RWPE2 (cell line): ENCODE measurements at regions not wholly inside any gene's neighbourhood (a gene's known extent, or its start where the extent isn't known, plus 50 kb on each side); places are given as distances from the start of the nearest gene placed in this dataset.

Experiments used
- ATAC-seq: fragments of 200-7000 bp; cut with Tn5 transposase; 3 replicates; pipeline ENCODE4 v1.9.1; 2021; ENCODE audit warnings: low read depth
- DNase-seq: peaks from one replicate; pipeline ENCODE4 v3.0.0-alpha.2; 2020; ENCODE audit warnings: low spot score
- H3K27ac ChIP-seq: fragments of 450-650 bp; 2 replicates; pipeline ENCODE4 v1.5.1; 2017; ENCODE audit warnings: mild to moderate bottlenecking; ENCODE audit not compliant: poor library complexity, severe bottlenecking
- H3K27me3 ChIP-seq: fragments of 250-450 bp; sonication (Bioruptor Pico); 2 replicates; pipeline ENCODE4 v1.5.1; 2021; ENCODE audit warnings: mild to moderate bottlenecking, moderate library complexity; ENCODE audit not compliant: insufficient read depth, poor library complexity, severe bottlenecking
- H3K36me3 ChIP-seq: fragments of 250-450 bp; sonication (Bioruptor Pico); 2 replicates; pipeline ENCODE4 v1.5.1; 2020; ENCODE audit warnings: low read depth, mild to moderate bottlenecking, moderate library complexity
- H3K4me1 ChIP-seq: fragments of 250-450 bp; sonication (Bioruptor Pico); 2 replicates; pipeline ENCODE4 v1.5.1; 2021; ENCODE audit warnings: mild to moderate bottlenecking, moderate library complexity; ENCODE audit not compliant: insufficient read depth, poor library complexity, severe bottlenecking
- H3K4me3 ChIP-seq: fragments of 250-450 bp; sonication (Bioruptor Pico); 2 replicates; pipeline ENCODE4 v1.5.1; 2021; ENCODE audit warnings: mild to moderate bottlenecking, moderate library complexity; ENCODE audit not compliant: severe bottlenecking
- H3K9me3 ChIP-seq: fragments of 250-450 bp; sonication (Bioruptor Pico); 2 replicates; pipeline ENCODE4 v1.5.1; 2021; ENCODE audit warnings: mild to moderate bottlenecking, moderate library complexity; ENCODE audit not compliant: severe bottlenecking
- CTCF ChIP-seq: fragments of 450-650 bp; IDR thresholded peaks from one replicate; pipeline ENCODE4 v1.5.1; 2017; ENCODE audit warnings: mild to moderate bottlenecking, moderate library complexity; ENCODE audit not compliant: poor library complexity, severe bottlenecking

- ATAC-seq (no peak), DNase-seq (no peak)
- H3K4me3 ChIP-seq: no peak overlapping the region
- no peaks in the 10 kb centered on the region for H3K9me3 ChIP-seq
- H3K36me3 ChIP-seq: no peaks in the 10 kb centered on the region
- no peaks in the 10 kb centered on the region for H3K4me1 ChIP-seq
- H3K27ac ChIP-seq: no peak overlapping the region
- TF ChIP-seq CTCF: no peak
- H3K27me3 ChIP-seq: no peaks in the 10 kb centered on the region
Measured at GRCh38 chr6:15985379-15985959, 143.4 kb upstream of the MYLIP start.

DNA sequence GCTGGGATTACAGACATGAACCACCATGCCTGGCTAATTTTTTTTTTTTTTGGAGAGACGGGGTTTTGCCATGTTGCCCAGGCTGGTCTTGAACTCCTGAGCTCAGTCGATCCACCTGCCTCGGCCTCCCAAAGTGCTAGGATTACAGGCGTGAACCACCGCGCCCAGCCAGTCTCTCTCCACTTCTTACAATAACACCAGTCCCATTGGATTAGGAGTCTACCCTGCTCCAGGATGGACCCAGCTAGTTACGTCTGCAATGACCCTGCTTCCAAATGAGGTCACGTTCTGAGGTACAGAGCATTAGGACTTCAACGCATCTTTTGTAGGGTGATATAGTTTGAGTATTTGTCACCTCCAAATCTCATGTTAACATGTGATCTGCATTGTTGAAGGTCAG, 146.9 kb upstream of the MYLIP start:
- ATAC-seq: no peak
- no peaks in the 10 kb centered on the region for H3K27me3 ChIP-seq
- H3K4me3 ChIP-seq: no peak overlapping the region
- no peaks in the 10 kb centered on the region for H3K4me1 ChIP-seq
- H3K27ac ChIP-seq: no peak overlapping the region
- no peak for TF ChIP-seq CTCF
- H3K36me3 ChIP-seq: no peaks in the 10 kb centered on the region
- H3K9me3 ChIP-seq: no peaks in the 10 kb centered on the region
- no peak for DNase-seq

DNA sequence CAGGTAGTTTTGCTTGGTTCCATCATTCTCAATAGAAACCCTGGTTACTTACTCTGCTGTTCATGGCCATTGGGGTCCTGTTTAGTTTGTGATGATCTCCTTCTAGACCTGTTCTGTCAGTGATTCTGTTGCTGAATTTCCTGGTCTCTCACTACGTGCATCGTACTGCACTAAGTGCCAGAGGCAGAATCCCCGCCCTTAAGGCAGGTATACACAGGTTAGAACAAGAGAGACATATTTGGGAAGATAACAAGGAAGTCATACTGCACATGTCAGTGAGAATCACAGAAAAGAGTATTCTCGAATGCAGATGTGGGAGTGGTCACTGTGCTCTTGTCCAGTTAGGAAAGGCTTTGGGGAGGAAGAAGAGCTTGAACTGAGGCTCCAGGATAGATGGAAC, 148.1 kb upstream of the MYLIP start:
- no peaks in the 10 kb centered on the region for H3K9me3 ChIP-seq
- H3K27me3 ChIP-seq: no peaks in the 10 kb centered on the region
- peak; percentile 70 for ATAC-seq
- no peaks in the 10 kb centered on the region for H3K4me1 ChIP-seq
- TF ChIP-seq CTCF: no peak
- H3K36me3 ChIP-seq: no peaks in the 10 kb centered on the region
- no peak overlapping the region for H3K27ac ChIP-seq
- H3K4me3 ChIP-seq: no peak overlapping the region
- no peak for DNase-seq

DNA sequence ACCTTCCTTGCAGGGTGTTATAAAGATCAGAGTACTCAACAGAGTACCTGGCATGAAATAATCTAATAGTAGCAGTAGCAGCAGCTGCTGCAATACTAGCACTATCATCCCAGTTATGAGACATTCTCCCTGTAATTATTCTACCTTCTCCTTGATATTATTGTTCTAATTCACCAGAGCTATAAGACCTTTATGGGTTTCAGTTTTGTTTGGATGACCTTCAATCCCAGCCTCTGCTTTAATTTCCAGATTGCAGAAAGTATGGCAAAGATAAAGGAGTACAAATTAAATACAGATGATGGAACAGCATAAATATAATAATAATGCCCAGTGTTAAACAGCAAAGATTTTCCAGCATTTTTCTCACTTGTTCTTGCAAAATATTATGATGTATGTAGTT, 150.5 kb upstream of the MYLIP start:
- no peak for TF ChIP-seq CTCF
- Histone ChIP-seq H3K27ac (no peak overlapping the region), H3K9me3 (no peaks in the 10 kb centered on the region)

DNA sequence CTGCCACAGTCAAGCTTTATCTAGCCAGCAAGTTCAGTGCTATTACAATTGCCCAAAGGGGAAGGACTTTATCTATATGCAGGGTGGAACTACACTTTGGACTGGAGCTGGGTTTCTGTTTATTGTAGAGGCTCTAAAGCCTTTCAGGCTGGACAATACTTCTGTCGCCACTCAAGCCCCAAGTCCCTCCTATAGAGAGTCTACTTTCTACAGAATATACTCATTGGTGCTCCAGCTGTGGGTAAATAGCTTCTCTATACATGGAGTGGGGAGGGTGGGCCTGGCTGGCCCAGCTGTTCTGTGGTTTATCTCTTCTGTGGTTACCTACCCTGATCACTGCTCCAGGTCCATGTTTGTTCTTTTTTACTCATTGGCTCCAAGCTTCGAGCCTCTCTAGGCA, 151.8 kb upstream of the MYLIP start:
- TF ChIP-seq CTCF: no peak
- no peak overlapping the region for H3K4me3 ChIP-seq
- no peaks in the 10 kb centered on the region for H3K27me3 ChIP-seq
- no peak overlapping the region for H3K27ac ChIP-seq
- peaks cover 1% of the 10 kb centered on the region for H3K9me3 ChIP-seq
- DNase-seq (no peak), ATAC-seq (no peak)
- H3K4me1 ChIP-seq: no peaks in the 10 kb centered on the region
- no peaks in the 10 kb centered on the region for H3K36me3 ChIP-seq

More for the DNA sequence above, 150.5 kb upstream of the MYLIP start:
- DNase-seq: no peak
- no peak for ATAC-seq
- no peaks in the 10 kb centered on the region for H3K4me1 ChIP-seq
- no peaks in the 10 kb centered on the region for H3K36me3 ChIP-seq
- no peaks in the 10 kb centered on the region for H3K27me3 ChIP-seq
- H3K4me3 ChIP-seq: no peak overlapping the region
